Heart left ventricle (tissue), 16 donors: ENCODE measurements at regions not wholly inside any gene's neighbourhood (a gene's known extent, or its start where the extent isn't known, plus 50 kb on each side); places are given as distances from the start of the nearest gene placed in this dataset.

ENCODE experiments used
- ATAC-seq, 4 donors: fragments of 200-7000 bp; cut with Tn5 transposase; one replicate each; pipeline ENCODE4 v1.9.1; 2020 to 2022; ENCODE audit warnings: moderate library complexity in 4 of 4, mild to moderate bottlenecking in 3 of 4, moderate number of reproducible peaks in 1 of 4
- DNase-seq, 5 donors: peaks; one replicate each; pipeline ENCODE4 v3.0.0-alpha.2; 2020
- H3K27ac ChIP-seq, 12 donors: fragments of 200-600 bp; sonication (generic) in 4 of 12; one replicate each; pipeline versions ENCODE4 v1.5.0 to v1.8.0; 2016 to 2022; ENCODE audit warnings: mild to moderate bottlenecking in 2 of 12
- H3K27me3 ChIP-seq, 9 donors: fragments of 200-600 bp; sonication (generic) in 2 of 9; one replicate each; pipeline versions ENCODE4 v1.5.1 to v1.8.0; 2016 to 2022; ENCODE audit warnings: mild to moderate bottlenecking in 3 of 9
- H3K36me3 ChIP-seq, 9 donors: fragments of 200-600 bp; sonication (generic) in 2 of 9; one replicate each; pipeline versions ENCODE4 v1.5.0 to v1.8.0; 2018 to 2022; ENCODE audit warnings: mild to moderate bottlenecking in 2 of 9
- H3K4me1 ChIP-seq, 12 donors: fragments of 200-600 bp; sonication (generic) in 4 of 12; one replicate each; pipeline versions ENCODE4 v1.5.0 to v1.8.0; 2016 to 2022; ENCODE audit warnings: mild to moderate bottlenecking in 3 of 12
- H3K4me3 ChIP-seq, 12 donors: fragments of 200-600 bp; sonication (generic) in 4 of 12; one replicate each; pipeline versions ENCODE4 v1.5.0 to v1.8.0; 2017 to 2022; ENCODE audit warnings: mild to moderate bottlenecking in 9 of 12, moderate library complexity in 4 of 12
- H3K9me3 ChIP-seq, 12 donors: fragments of 200-600 bp; sonication (generic) in 4 of 12; one replicate each; pipeline versions ENCODE4 v1.5.0 to v1.8.0; 2016 to 2022; ENCODE audit warnings: mild to moderate bottlenecking in 1 of 12
- POLR2A ChIP-seq, 2 donors: fragments of 450-650 bp; IDR thresholded peaks; one replicate each; pipeline ENCODE4 v1.6.1; 2017; ENCODE audit warnings: antibody characterized with exemption in 2 of 2, mild to moderate bottlenecking in 2 of 2, moderate library complexity in 2 of 2
- WGBS, 4 donors: extraction: QIAGEN DNeasy Blood & Tissue Kit in 2 of 4; methylation state at CpG; one replicate each; pipeline versions ENCODE4 v1.1.5 to v1.1.7; 2013 to 2018; 5-methylcytosine and 5-hydroxymethylcytosine counted together
- intact Hi-C, 10 donors: fragments of 100-400 bp; cut with DNase I; formaldehyde crosslinking; loops; one replicate each; pipeline versions ENCODE4 v1.11.1 to v1.14.2; 2022
- TF ChIP-seq, protein P1 (sequence below), 12 donors: fragments of 200-600 bp; sonication (generic) in 4 of 12; IDR thresholded peaks; one replicate each; pipeline versions ENCODE4 v1.5.0 to v1.8.0; 2018 to 2022; ENCODE audit warnings: antibody characterized with exemption in 12 of 12, mild to moderate bottlenecking in 5 of 12
- donor health status: ischemic (EF 13 %, LVEDD 7.1; RV severe dilation, severe dysfunction).
- donor health status: healthy with polysubstance abuse.
- donor health status: DM: no; HTN: yes; CAD: no.
- donor health status: DM: no; HTN: no; CAD: no.
- donor health status: ischemic (EF 25% LVEDD 6.9; RV normal size, moderate dysfunction).
- donor health status: ischemic (EF 25% LVEDD 5.7; RV mildly dilated, moderate dysfunction).
- donor health status: healthy.
- donor health status: DM: yes; HTN: yes; CAD: no.
- donor health status: ischemic (EF 35%, LVEDD 5.7; RV mildly dilated, moderate dysfunction).
- donor health status: nonischemic (EF 11% LVEDD 7.7; RV severe dilation, severe dysfunction).
- donor health status: DM: yes; HTN: yes; CAD: no.
- donor health status: PGD.
- donor health status: ischemic (EF 29% LVEDD 5.4; RV normal size, mild dysfunction).
- donor health status: nonischemic (EF 23%, LVEDD 6.1; RV moderate dilation, normal function).

GRCh38 chr15:46938169-46938568 is 779.1 kb upstream of the SEMA6D start:
- WGBS, 4 donors, result 24 to 36% (median 32%) methylated on average over 1 of the region's 1 CpG
- H3K27me3 ChIP-seq, result no peaks in the 10 kb centered on the region
- H3K4me3 ChIP-seq, result no peak overlapping the region
- intact Hi-C loops, result no loop called here
- no peak overlapping the region for H3K27ac ChIP-seq
- DNase-seq (no peak), ATAC-seq (no peak)
- no peaks in the 10 kb centered on the region for H3K9me3 ChIP-seq
- no peaks in the 10 kb centered on the region for H3K36me3 ChIP-seq
- TF ChIP-seq POLR2A (IDR thresholded peaks at IDR 0.05), result no peak
- TF ChIP-seq, protein P1, sequence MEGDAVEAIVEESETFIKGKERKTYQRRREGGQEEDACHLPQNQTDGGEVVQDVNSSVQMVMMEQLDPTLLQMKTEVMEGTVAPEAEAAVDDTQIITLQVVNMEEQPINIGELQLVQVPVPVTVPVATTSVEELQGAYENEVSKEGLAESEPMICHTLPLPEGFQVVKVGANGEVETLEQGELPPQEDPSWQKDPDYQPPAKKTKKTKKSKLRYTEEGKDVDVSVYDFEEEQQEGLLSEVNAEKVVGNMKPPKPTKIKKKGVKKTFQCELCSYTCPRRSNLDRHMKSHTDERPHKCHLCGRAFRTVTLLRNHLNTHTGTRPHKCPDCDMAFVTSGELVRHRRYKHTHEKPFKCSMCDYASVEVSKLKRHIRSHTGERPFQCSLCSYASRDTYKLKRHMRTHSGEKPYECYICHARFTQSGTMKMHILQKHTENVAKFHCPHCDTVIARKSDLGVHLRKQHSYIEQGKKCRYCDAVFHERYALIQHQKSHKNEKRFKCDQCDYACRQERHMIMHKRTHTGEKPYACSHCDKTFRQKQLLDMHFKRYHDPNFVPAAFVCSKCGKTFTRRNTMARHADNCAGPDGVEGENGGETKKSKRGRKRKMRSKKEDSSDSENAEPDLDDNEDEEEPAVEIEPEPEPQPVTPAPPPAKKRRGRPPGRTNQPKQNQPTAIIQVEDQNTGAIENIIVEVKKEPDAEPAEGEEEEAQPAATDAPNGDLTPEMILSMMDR (IDR thresholded peaks at IDR 0.05), result no peak
- H3K4me1 ChIP-seq, result no peaks in the 10 kb centered on the region

DNA sequence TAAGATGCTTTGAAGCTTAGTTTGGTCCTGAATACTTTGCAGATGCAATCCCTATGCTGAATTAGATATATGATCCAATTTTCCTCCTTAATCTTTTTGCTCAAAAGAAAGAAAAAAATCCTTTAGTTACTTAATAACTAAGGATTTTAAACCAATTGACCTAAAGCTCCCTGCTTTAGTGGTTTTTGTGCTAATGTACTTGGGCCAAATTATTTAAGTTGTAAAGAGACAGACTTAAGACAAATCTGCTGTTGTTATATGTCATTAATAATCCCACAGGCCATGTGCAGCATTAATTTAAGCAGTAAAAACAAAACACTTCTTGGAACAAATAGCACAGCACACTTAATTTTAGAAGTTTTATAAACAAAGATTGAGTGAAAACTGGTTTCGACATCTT is 776.1 kb upstream of the SEMA6D start:
- 81 to 94% (median 92%) methylated on average over 1 of the region's 1 CpG for WGBS, 4 donors
- DNase-seq (no peak), ATAC-seq (no peak)
- H3K36me3 ChIP-seq, result no peaks in the 10 kb centered on the region
- no peak overlapping the region for H3K27ac ChIP-seq
- no peaks in the 10 kb centered on the region for H3K4me1 ChIP-seq
- H3K9me3 ChIP-seq, result no peaks in the 10 kb centered on the region
- H3K27me3 ChIP-seq, result no peaks in the 10 kb centered on the region
- TF ChIP-seq, protein P1 (IDR thresholded peaks at IDR 0.05), result no peak
- no peak for TF ChIP-seq POLR2A (IDR thresholded peaks at IDR 0.05)
- no peak overlapping the region for H3K4me3 ChIP-seq
- intact Hi-C loops, result loop anchor here in 1 of 10 donors (10.0 kb wide), 1 partner anchor 386 kb away; no protein-coding TSS in a partner anchor

DNA sequence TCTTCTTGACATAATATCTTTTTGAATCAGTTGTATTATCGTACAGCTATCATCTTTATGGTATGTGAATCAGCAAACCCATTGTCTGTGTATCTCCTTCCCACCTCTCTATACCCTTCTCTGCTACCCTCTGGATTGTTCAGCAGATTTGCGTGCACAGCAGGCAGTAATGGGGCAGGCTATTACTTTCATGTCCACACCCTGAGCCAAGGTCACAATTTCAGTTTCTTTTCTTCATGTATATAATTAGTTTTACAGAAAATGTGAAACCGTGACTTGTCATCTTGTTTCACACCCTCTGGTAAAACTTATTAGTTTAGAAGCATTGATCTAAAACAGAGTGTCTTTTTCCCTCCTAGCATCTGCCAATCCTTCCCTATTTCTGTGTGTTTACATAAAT is 770.4 kb upstream of the SEMA6D start:
- no peak for ATAC-seq
- H3K27me3 ChIP-seq, result no peaks in the 10 kb centered on the region
- H3K27ac ChIP-seq, result no peak overlapping the region
- intact Hi-C loops, result loop anchor here in 1 of 10 donors (10.0 kb wide), 1 partner anchor 392 kb away; no protein-coding TSS in a partner anchor
- H3K9me3 ChIP-seq, result peaks cover 0 to 8% (median 0%) of the 10 kb centered on the region in 12 donors
- TF ChIP-seq, protein P1 (IDR thresholded peaks at IDR 0.05), result no peak
- no peak for TF ChIP-seq POLR2A (IDR thresholded peaks at IDR 0.05)
- no peaks in the 10 kb centered on the region for H3K36me3 ChIP-seq
- no peaks in the 10 kb centered on the region for H3K4me1 ChIP-seq
- no peak for DNase-seq
- no peak overlapping the region for H3K4me3 ChIP-seq
- 85 to 90% (median 88%) methylated on average over 3 of the region's 3 CpGs for WGBS, 4 donors

DNA sequence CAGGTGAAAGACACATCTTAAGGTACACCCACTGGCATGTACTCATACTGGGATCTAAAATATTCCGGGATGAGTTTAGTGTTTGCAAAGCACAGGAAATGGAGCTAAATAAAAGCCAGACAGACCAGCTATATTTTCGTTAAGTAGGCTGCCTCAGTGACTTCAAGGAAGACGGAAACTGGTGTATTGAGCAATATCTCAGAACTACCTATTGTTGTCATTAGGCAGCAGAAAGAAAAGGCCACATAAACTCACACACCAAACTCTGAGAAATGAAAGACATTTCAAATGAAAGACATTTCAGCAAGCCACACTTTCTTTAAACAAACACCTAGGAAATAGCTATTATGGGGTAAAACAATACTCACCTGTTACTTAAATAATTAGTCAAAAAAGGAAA is 761.7 kb upstream of the SEMA6D start:
- intact Hi-C loops, result loop anchor here in 1 of 10 donors (2.0 kb wide), 1 partner anchor 27 kb away; no protein-coding TSS in a partner anchor
- no peak for TF ChIP-seq POLR2A (IDR thresholded peaks at IDR 0.05)
- TF ChIP-seq, protein P1 (IDR thresholded peaks at IDR 0.05), result no peak
- DNase-seq (no peak), ATAC-seq (no peak)
- WGBS, 4 donors, result 73 to 75% (median 74%) methylated on average over 3 of the region's 3 CpGs
- H3K36me3 ChIP-seq, result no peaks in the 10 kb centered on the region
- H3K4me3 ChIP-seq, result no peak overlapping the region
- no peak overlapping the region for H3K27ac ChIP-seq
- H3K27me3 ChIP-seq, result no peaks in the 10 kb centered on the region
- peaks cover 0 to 8% (median 0%) of the 10 kb centered on the region in 12 donors for H3K9me3 ChIP-seq
- peaks cover 0 to 13% (median 0%) of the 10 kb centered on the region in 12 donors for H3K4me1 ChIP-seq
